ENCODE measurements at regions not wholly inside any gene's neighbourhood (a gene's known extent, or its start where the extent isn't known, plus 50 kb on each side); places are given as distances from the start of the nearest gene placed in this dataset.

- Histone ChIP-seq H3K36me3 (no peaks in the 10 kb centered on the region), H3K27ac (no peak overlapping the region), H3K27me3 (no peaks in the 10 kb centered on the region), H3K9me3 (no peaks in the 10 kb centered on the region), H3K4me3 (replicated peaks in 1 of 3) (no peak overlapping the region), H3K4me1 (peaks cover 0 to 27% of the 10 kb centered on the region in 2 donors)
- 32 to 48% methylated on average over 1 of the region's 1 CpG for WGBS, 2 donors
- no peak for DNase-seq
- TF ChIP-seq CTCF (IDR thresholded peaks at IDR 0.05) (no peak), POLR2A (IDR thresholded peaks at IDR 0.05) (no peak)
- intact Hi-C loops (cut with DNase I), result no loop called here
Measured at GRCh38 chr11:28981381-28981780, 873.2 kb downstream of the METTL15 start.

GRCh38 chr11:28976801-28977145 lies 868.6 kb downstream of the METTL15 start:
- H3K4me1 ChIP-seq, result peaks cover 4 to 14% of the 10 kb centered on the region in 2 donors
- intact Hi-C loops (cut with DNase I), result no loop called here
- peak overlapping the region; percentile 61 to 75 (median 69) for H3K27ac ChIP-seq
- no peaks in the 10 kb centered on the region for H3K9me3 ChIP-seq
- no peak overlapping the region for H3K4me3 ChIP-seq (replicated peaks in 1 of 3)
- DNase-seq, result peak; percentile 70 to 76
- TF ChIP-seq POLR2A (IDR thresholded peaks at IDR 0.05), result peak in 1 of 2 donors; percentile 48
- TF ChIP-seq CTCF (IDR thresholded peaks at IDR 0.05), result no peak
- no peaks in the 10 kb centered on the region for H3K27me3 ChIP-seq
- 24 to 36% methylated on average over 4 of the region's 4 CpGs for WGBS, 2 donors
- H3K36me3 ChIP-seq, result no peaks in the 10 kb centered on the region

- H3K36me3 ChIP-seq, result no peaks in the 10 kb centered on the region
- peak overlapping the region; percentile 61 to 75 (median 69) for H3K27ac ChIP-seq
- intact Hi-C loops (cut with DNase I), result no loop called here
- H3K4me1 ChIP-seq, result peaks cover 4 to 10% of the 10 kb centered on the region in 2 donors
- no peaks in the 10 kb centered on the region for H3K27me3 ChIP-seq
- TF ChIP-seq CTCF (IDR thresholded peaks at IDR 0.05) (no peak), POLR2A (IDR thresholded peaks at IDR 0.05) (no peak)
- 28 to 37% methylated on average over 10 of the region's 10 CpGs for WGBS, 2 donors
- DNase-seq, result peak; percentile 9 to 10
- H3K9me3 ChIP-seq, result no peaks in the 10 kb centered on the region
- no peak overlapping the region for H3K4me3 ChIP-seq (replicated peaks in 1 of 3)
Measured at GRCh38 chr11:28976012-28976800, 868.0 kb downstream of the METTL15 start.

GRCh38 chr11:28969832-28970231 lies 861.6 kb downstream of the METTL15 start:
- no peaks in the 10 kb centered on the region for H3K4me1 ChIP-seq
- no peak overlapping the region for H3K4me3 ChIP-seq (replicated peaks in 1 of 3)
- TF ChIP-seq POLR2A (IDR thresholded peaks at IDR 0.05), result no peak
- no peak for TF ChIP-seq CTCF (IDR thresholded peaks at IDR 0.05)
- intact Hi-C loops (cut with DNase I), result no loop called here
- H3K27me3 ChIP-seq, result no peaks in the 10 kb centered on the region
- H3K36me3 ChIP-seq, result no peaks in the 10 kb centered on the region
- H3K9me3 ChIP-seq, result no peaks in the 10 kb centered on the region
- no peak overlapping the region for H3K27ac ChIP-seq
- DNase-seq, result no peak

DNA sequence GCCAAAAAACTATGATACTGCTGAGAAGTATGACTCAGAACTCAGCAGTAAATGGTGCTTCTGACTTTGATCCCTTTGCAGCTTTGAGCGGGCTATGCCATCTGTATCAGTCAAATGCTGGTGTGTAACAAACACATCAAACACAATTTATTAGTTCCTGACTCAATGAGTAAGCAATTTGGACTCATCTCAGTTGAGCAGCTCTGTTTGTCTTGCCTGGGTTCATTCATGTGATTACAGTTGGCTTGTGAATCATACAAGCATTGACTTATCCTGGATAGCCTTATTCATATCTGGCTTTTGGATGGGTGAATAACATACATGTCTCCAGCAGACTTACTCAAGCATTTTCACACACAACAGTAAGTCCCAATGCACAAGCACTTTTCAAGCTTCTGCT lies 858.8 kb downstream of the METTL15 start:
- intact Hi-C loops (cut with DNase I), result no loop called here
- Histone ChIP-seq H3K4me1 (no peaks in the 10 kb centered on the region), H3K27ac (no peak overlapping the region), H3K9me3 (no peaks in the 10 kb centered on the region), H3K36me3 (no peaks in the 10 kb centered on the region), H3K27me3 (no peaks in the 10 kb centered on the region), H3K4me3 (replicated peaks in 1 of 3) (no peak overlapping the region)
- TF ChIP-seq POLR2A (IDR thresholded peaks at IDR 0.05) (no peak), CTCF (IDR thresholded peaks at IDR 0.05) (no peak)
- 80 to 89% methylated on average over 1 of the region's 1 CpG for WGBS, 2 donors
- no peak for DNase-seq

Measured in thyroid gland (tissue), 4 donors.